ENCODE measurements at regions not wholly inside any gene's neighbourhood (a gene's known extent, or its start where the extent isn't known, plus 50 kb on each side); places are given as distances from the start of the nearest gene placed in this dataset.

DNA sequence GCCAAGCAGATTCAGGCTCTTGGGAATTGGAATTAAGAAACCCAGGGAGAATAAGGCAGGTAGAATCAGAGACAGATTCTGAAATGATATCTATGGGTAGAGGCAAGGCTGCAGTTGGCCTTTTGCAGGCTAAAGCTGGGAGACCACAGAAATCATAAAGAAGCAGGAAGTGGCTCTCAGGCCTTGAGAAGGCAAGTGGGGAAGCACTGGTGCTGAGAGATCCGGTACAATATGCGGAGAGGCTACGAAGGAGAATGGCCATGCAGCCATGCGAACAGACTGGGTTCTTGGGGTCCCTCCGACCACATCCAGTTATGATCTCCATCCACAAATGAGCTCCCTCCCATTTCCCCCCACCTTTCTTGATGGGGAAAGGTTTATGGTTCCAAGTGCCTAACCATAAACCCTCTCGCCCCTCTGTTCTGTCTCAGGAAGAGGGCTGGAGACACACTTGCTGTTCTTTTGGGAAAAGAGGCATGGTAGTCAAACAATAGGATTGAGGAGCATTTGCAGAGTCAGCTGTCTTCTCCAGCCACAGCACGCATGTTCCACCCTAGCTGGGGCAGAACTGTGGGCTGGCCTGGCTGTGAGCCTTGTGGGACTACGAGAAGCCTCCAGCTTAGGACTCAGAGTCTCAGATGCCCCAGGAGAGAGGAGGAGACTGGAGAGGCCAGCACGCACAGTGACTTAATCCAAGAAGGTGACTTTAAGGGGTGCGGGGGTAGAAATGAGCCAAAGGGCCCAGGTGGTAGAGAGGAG is 99.6 kb downstream of the RPLP1 start (continued):
- TF ChIP-seq, protein P1, sequence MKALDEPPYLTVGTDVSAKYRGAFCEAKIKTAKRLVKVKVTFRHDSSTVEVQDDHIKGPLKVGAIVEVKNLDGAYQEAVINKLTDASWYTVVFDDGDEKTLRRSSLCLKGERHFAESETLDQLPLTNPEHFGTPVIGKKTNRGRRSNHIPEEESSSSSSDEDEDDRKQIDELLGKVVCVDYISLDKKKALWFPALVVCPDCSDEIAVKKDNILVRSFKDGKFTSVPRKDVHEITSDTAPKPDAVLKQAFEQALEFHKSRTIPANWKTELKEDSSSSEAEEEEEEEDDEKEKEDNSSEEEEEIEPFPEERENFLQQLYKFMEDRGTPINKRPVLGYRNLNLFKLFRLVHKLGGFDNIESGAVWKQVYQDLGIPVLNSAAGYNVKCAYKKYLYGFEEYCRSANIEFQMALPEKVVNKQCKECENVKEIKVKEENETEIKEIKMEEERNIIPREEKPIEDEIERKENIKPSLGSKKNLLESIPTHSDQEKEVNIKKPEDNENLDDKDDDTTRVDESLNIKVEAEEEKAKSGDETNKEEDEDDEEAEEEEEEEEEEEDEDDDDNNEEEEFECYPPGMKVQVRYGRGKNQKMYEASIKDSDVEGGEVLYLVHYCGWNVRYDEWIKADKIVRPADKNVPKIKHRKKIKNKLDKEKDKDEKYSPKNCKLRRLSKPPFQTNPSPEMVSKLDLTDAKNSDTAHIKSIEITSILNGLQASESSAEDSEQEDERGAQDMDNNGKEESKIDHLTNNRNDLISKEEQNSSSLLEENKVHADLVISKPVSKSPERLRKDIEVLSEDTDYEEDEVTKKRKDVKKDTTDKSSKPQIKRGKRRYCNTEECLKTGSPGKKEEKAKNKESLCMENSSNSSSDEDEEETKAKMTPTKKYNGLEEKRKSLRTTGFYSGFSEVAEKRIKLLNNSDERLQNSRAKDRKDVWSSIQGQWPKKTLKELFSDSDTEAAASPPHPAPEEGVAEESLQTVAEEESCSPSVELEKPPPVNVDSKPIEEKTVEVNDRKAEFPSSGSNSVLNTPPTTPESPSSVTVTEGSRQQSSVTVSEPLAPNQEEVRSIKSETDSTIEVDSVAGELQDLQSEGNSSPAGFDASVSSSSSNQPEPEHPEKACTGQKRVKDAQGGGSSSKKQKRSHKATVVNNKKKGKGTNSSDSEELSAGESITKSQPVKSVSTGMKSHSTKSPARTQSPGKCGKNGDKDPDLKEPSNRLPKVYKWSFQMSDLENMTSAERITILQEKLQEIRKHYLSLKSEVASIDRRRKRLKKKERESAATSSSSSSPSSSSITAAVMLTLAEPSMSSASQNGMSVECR (CRISPR knock-in tag; IDR thresholded peaks at IDR 0.05; ENCODE audit: borderline replicate concordance): no peak
- TF ChIP-seq, protein P2, sequence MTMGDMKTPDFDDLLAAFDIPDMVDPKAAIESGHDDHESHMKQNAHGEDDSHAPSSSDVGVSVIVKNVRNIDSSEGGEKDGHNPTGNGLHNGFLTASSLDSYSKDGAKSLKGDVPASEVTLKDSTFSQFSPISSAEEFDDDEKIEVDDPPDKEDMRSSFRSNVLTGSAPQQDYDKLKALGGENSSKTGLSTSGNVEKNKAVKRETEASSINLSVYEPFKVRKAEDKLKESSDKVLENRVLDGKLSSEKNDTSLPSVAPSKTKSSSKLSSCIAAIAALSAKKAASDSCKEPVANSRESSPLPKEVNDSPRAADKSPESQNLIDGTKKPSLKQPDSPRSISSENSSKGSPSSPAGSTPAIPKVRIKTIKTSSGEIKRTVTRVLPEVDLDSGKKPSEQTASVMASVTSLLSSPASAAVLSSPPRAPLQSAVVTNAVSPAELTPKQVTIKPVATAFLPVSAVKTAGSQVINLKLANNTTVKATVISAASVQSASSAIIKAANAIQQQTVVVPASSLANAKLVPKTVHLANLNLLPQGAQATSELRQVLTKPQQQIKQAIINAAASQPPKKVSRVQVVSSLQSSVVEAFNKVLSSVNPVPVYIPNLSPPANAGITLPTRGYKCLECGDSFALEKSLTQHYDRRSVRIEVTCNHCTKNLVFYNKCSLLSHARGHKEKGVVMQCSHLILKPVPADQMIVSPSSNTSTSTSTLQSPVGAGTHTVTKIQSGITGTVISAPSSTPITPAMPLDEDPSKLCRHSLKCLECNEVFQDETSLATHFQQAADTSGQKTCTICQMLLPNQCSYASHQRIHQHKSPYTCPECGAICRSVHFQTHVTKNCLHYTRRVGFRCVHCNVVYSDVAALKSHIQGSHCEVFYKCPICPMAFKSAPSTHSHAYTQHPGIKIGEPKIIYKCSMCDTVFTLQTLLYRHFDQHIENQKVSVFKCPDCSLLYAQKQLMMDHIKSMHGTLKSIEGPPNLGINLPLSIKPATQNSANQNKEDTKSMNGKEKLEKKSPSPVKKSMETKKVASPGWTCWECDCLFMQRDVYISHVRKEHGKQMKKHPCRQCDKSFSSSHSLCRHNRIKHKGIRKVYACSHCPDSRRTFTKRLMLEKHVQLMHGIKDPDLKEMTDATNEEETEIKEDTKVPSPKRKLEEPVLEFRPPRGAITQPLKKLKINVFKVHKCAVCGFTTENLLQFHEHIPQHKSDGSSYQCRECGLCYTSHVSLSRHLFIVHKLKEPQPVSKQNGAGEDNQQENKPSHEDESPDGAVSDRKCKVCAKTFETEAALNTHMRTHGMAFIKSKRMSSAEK (CRISPR knock-in tag; IDR thresholded peaks at IDR 0.05; ENCODE audit: borderline replicate concordance): no peak
- TF ChIP-seq ZBTB21 (CRISPR knock-in tag; IDR thresholded peaks at IDR 0.05; ENCODE audit: borderline replicate concordance) (no peak), NR2C2 (CRISPR knock-in tag; IDR thresholded peaks at IDR 0.05) (no peak), HMGA2 (CRISPR knock-in tag; IDR thresholded peaks at IDR 0.05) (no peak), TCF7 (CRISPR knock-in tag; IDR thresholded peaks at IDR 0.05; ENCODE audit: low read depth) (no peak), SMAD4 (CRISPR knock-in tag; IDR thresholded peaks at IDR 0.05) (no peak)
- TF ChIP-seq, protein P3, sequence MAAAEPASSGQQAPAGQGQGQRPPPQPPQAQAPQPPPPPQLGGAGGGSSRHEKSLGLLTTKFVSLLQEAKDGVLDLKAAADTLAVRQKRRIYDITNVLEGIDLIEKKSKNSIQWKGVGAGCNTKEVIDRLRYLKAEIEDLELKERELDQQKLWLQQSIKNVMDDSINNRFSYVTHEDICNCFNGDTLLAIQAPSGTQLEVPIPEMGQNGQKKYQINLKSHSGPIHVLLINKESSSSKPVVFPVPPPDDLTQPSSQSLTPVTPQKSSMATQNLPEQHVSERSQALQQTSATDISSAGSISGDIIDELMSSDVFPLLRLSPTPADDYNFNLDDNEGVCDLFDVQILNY (CRISPR knock-in tag; IDR thresholded peaks at IDR 0.05): no peak
- TF ChIP-seq, protein P4, sequence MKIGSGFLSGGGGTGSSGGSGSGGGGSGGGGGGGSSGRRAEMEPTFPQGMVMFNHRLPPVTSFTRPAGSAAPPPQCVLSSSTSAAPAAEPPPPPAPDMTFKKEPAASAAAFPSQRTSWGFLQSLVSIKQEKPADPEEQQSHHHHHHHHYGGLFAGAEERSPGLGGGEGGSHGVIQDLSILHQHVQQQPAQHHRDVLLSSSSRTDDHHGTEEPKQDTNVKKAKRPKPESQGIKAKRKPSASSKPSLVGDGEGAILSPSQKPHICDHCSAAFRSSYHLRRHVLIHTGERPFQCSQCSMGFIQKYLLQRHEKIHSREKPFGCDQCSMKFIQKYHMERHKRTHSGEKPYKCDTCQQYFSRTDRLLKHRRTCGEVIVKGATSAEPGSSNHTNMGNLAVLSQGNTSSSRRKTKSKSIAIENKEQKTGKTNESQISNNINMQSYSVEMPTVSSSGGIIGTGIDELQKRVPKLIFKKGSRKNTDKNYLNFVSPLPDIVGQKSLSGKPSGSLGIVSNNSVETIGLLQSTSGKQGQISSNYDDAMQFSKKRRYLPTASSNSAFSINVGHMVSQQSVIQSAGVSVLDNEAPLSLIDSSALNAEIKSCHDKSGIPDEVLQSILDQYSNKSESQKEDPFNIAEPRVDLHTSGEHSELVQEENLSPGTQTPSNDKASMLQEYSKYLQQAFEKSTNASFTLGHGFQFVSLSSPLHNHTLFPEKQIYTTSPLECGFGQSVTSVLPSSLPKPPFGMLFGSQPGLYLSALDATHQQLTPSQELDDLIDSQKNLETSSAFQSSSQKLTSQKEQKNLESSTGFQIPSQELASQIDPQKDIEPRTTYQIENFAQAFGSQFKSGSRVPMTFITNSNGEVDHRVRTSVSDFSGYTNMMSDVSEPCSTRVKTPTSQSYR (CRISPR knock-in tag; IDR thresholded peaks at IDR 0.05): no peak

DNA sequence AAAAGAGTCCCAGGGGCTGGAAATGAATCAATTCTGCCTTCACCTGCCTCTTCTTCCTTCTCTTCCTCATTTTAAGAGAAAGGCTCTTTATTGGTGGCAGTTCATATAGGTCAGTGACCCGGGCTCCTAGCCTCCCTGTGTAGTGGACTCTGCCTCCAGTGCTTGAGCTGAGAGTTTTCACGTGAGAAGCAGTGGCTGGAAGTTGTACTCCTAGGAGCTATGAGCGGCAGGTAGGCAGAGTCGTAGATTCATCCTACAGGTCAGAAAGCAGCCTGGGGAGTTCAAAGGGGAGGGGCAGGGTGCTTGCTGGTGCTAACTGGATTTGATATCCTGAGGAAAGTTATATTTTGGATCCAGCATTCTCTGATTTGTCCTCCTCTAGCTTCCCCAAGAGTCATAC is 101.1 kb downstream of the RPLP1 start:
- POLR2A ChIA-PET: no interaction called here
- Mint-ChIP-seq H3K36me3 (peaks cover 8% of the 10 kb centered on the region), H3K27me3 (ENCODE audit: low read depth) (peaks cover 5% of the 10 kb centered on the region), H3K27ac (no peak overlapping the region), H3K9me3 (peaks cover 16% of the 10 kb centered on the region), H3K4me3 (no peak overlapping the region), H3K4me1 (peaks cover 49% of the 10 kb centered on the region)
- CTCF ChIA-PET: no interaction called here
- no peak for DNase-seq (ENCODE audit: low spot score)
- no peak for ATAC-seq
- TF ChIP-seq, protein P5, sequence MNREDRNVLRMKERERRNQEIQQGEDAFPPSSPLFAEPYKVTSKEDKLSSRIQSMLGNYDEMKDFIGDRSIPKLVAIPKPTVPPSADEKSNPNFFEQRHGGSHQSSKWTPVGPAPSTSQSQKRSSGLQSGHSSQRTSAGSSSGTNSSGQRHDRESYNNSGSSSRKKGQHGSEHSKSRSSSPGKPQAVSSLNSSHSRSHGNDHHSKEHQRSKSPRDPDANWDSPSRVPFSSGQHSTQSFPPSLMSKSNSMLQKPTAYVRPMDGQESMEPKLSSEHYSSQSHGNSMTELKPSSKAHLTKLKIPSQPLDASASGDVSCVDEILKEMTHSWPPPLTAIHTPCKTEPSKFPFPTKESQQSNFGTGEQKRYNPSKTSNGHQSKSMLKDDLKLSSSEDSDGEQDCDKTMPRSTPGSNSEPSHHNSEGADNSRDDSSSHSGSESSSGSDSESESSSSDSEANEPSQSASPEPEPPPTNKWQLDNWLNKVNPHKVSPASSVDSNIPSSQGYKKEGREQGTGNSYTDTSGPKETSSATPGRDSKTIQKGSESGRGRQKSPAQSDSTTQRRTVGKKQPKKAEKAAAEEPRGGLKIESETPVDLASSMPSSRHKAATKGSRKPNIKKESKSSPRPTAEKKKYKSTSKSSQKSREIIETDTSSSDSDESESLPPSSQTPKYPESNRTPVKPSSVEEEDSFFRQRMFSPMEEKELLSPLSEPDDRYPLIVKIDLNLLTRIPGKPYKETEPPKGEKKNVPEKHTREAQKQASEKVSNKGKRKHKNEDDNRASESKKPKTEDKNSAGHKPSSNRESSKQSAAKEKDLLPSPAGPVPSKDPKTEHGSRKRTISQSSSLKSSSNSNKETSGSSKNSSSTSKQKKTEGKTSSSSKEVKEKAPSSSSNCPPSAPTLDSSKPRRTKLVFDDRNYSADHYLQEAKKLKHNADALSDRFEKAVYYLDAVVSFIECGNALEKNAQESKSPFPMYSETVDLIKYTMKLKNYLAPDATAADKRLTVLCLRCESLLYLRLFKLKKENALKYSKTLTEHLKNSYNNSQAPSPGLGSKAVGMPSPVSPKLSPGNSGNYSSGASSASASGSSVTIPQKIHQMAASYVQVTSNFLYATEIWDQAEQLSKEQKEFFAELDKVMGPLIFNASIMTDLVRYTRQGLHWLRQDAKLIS (CRISPR knock-in tag; IDR thresholded peaks at IDR 0.05; ENCODE audit: borderline replicate concordance): no peak
- no peak for TF ChIP-seq ESRRA (CRISPR knock-in tag; IDR thresholded peaks at IDR 0.05; ENCODE audit: borderline replicate concordance)
- TF ChIP-seq ZNF138 (CRISPR knock-in tag; conservative IDR thresholded peaks at IDR 0.05): no peak
- no peak for TF ChIP-seq FOXP1 (CRISPR knock-in tag; IDR thresholded peaks at IDR 0.05; ENCODE audit: borderline replicate concordance)
- TF ChIP-seq, protein P6, sequence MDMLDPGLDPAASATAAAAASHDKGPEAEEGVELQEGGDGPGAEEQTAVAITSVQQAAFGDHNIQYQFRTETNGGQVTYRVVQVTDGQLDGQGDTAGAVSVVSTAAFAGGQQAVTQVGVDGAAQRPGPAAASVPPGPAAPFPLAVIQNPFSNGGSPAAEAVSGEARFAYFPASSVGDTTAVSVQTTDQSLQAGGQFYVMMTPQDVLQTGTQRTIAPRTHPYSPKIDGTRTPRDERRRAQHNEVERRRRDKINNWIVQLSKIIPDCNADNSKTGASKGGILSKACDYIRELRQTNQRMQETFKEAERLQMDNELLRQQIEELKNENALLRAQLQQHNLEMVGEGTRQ (CRISPR knock-in tag; IDR thresholded peaks at IDR 0.05): no peak
- TF ChIP-seq GTF2I (CRISPR knock-in tag; conservative IDR thresholded peaks at IDR 0.05): no peak

Data from WTC11 (cell line).